ENCODE measurements at regions not wholly inside any gene's neighbourhood (a gene's known extent, or its start where the extent isn't known, plus 50 kb on each side); places are given as distances from the start of the nearest gene placed in this dataset.

DNA sequence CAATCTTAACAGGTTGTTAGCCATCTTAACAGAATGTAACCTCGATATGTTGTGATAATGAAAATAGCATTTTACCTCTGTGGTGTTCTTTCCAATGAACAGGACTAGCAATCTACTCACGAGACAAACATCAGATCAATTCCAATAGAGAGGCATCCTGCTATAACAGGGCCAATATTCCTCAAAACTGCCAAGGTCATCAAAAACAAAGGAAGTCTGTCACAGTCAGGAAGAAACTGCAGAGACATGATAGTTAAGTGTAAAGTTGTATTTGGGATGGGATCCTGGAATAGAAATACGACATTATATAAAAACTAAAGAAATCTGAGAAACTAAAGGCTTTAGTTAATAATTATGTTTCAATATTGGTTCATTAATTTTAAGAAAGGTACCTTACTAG, 588.9 kb upstream of the NETO1 start:
- Histone ChIP-seq H3K36me3 (replicated peaks; ENCODE audit: low read depth, low read length) (no peaks in the 10 kb centered on the region), H3K27ac (ENCODE audit: low read length) (no peak overlapping the region), H4K20me1 (ENCODE audit: insufficient read depth, low read length) (no peaks in the 10 kb centered on the region), H3K4me2 (ENCODE audit: low read length) (no peak overlapping the region), H3K27me3 (ENCODE audit: low read depth, low read length) (no peaks in the 10 kb centered on the region), H3K4me1 (ENCODE audit: low read length) (peaks cover 13% of the 10 kb centered on the region), H3K4me3 (ENCODE audit: low read length) (no peak overlapping the region), H3K79me2 (ENCODE audit: low read length) (no peaks in the 10 kb centered on the region), H3K9me3 (ENCODE audit: insufficient read depth, low read length) (no peaks in the 10 kb centered on the region), H3K9ac (ENCODE audit: low read length) (no peak overlapping the region), H2AFZ (ENCODE audit: low read depth, low read length) (no peak overlapping the region)
- TF ChIP-seq CTCF (IDR thresholded peaks at IDR 0.05; ENCODE audit: low read depth, low read length): no peak

DNA sequence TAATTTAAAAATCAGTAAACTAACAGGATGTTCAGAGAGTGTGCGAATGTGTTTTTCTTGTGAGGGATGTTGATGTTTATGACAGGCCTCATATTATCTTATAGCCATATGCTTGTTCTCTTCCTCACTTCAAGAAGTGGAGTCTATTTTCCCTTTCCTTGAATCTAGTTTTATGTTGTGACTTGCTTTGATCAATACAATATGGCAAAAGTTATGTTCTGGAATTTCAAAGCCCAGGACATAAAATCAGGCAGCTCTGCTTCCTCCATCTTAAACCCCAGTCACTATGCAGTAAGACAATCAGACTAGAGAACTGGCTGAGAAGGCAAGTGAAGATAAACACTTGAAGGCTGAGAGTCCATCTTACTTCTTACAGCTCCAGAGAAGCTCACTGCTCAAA, 585.1 kb upstream of the NETO1 start:
- Histone ChIP-seq H4K20me1 (ENCODE audit: insufficient read depth, low read length) (no peaks in the 10 kb centered on the region), H3K36me3 (replicated peaks; ENCODE audit: low read depth, low read length) (no peaks in the 10 kb centered on the region), H2AFZ (ENCODE audit: low read depth, low read length) (no peak overlapping the region), H3K4me2 (ENCODE audit: low read length) (no peak overlapping the region), H3K4me1 (ENCODE audit: low read length) (peaks cover 5% of the 10 kb centered on the region; the same call in 1 of the 2 replicates), H3K9me3 (ENCODE audit: insufficient read depth, low read length) (0 out of 2 replicates have a peak, but pooled peaks cover 4% of the 10 kb centered on the region), H3K79me2 (ENCODE audit: low read length) (no peaks in the 10 kb centered on the region), H3K4me3 (ENCODE audit: low read length) (no peak overlapping the region), H3K9ac (ENCODE audit: low read length) (no peak overlapping the region), H3K27me3 (ENCODE audit: low read depth, low read length) (no peaks in the 10 kb centered on the region), H3K27ac (ENCODE audit: low read length) (no peak overlapping the region)
- TF ChIP-seq CTCF (IDR thresholded peaks at IDR 0.05; ENCODE audit: low read depth, low read length) (no peak), EZH2phosphoT487 (IDR thresholded peaks at IDR 0.05; ENCODE audit: low read depth) (no peak)

DNA sequence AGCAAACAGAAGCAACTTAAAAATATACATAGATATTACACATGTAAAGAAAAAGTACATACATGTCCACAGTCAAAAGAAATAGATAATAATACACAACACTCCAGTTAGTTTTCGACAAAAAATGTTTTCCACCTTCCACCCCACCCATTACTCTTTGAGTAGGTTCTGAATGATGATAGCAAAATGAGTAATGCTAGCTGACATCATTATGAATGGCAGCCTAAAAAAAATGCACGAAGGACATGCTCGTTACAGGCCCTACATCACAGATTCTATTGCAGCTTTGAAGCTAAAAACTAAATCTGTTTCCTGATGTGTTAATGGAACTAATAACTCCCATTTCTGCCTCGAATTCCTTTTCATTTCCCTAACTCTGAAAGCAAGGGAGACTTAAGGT, 578.7 kb upstream of the NETO1 start:
- peak overlapping the region; percentile 48; the same call in 1 of the 2 replicates for H2AFZ ChIP-seq (ENCODE audit: low read depth, low read length)
- H3K27me3 ChIP-seq (ENCODE audit: low read depth, low read length): no peaks in the 10 kb centered on the region
- H3K9me3 ChIP-seq (ENCODE audit: insufficient read depth, low read length): 0 out of 2 replicates have a peak, but pooled peaks cover 4% of the 10 kb centered on the region
- no peak for TF ChIP-seq CTCF (IDR thresholded peaks at IDR 0.05; ENCODE audit: low read depth, low read length)
- H3K4me1 ChIP-seq (ENCODE audit: low read length): no peaks in the 10 kb centered on the region
- H3K4me2 ChIP-seq (ENCODE audit: low read length): no peak overlapping the region
- H3K9ac ChIP-seq (ENCODE audit: low read length): no peak overlapping the region
- H4K20me1 ChIP-seq (ENCODE audit: insufficient read depth, low read length): no peaks in the 10 kb centered on the region
- no peak overlapping the region for H3K4me3 ChIP-seq (ENCODE audit: low read length)
- H3K27ac ChIP-seq (ENCODE audit: low read length): no peak overlapping the region
- H3K36me3 ChIP-seq (replicated peaks; ENCODE audit: low read depth, low read length): no peaks in the 10 kb centered on the region
- H3K79me2 ChIP-seq (ENCODE audit: low read length): no peaks in the 10 kb centered on the region

DNA sequence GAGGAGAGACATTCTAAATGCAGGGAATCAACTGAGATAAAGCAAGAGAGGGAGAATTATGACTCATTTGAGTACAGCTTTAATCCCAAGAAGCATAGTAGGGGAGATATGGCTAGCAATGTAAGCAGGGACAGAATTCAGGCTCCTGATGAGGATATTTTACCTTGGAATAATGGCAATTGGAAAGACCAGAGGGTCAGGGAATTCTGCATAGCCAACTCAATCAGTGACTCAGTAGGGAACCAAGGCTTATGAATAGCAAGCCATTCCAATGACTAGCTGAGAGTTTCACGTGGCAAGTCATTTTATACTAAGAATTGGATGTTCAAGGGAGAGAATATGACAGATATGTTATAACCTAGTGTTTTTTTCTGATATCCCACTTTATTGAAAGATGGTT, 563.8 kb upstream of the NETO1 start:
- no peak overlapping the region for H3K4me2 ChIP-seq (ENCODE audit: low read length)
- no peaks in the 10 kb centered on the region for H3K27me3 ChIP-seq (ENCODE audit: low read depth, low read length)
- no peak overlapping the region for H2AFZ ChIP-seq (ENCODE audit: low read depth, low read length)
- TF ChIP-seq CTCF (IDR thresholded peaks at IDR 0.05; ENCODE audit: low read depth, low read length): no peak
- H3K9me3 ChIP-seq (ENCODE audit: insufficient read depth, low read length): no peaks in the 10 kb centered on the region
- no peak overlapping the region for H3K27ac ChIP-seq (ENCODE audit: low read length)
- no peaks in the 10 kb centered on the region for H3K4me1 ChIP-seq (ENCODE audit: low read length)
- H3K79me2 ChIP-seq (ENCODE audit: low read length): no peaks in the 10 kb centered on the region
- H3K9ac ChIP-seq (ENCODE audit: low read length): no peak overlapping the region
- no peak overlapping the region for H3K4me3 ChIP-seq (ENCODE audit: low read length)
- no peaks in the 10 kb centered on the region for H4K20me1 ChIP-seq (ENCODE audit: insufficient read depth, low read length)
- no peaks in the 10 kb centered on the region for H3K36me3 ChIP-seq (replicated peaks; ENCODE audit: low read depth, low read length)

Data from OCI-LY3 (cell line).